ENCODE measurements at regions not wholly inside any gene's neighbourhood (a gene's known extent, or its start where the extent isn't known, plus 50 kb on each side); places are given as distances from the start of the nearest gene placed in this dataset.

GRCh38 chr13:65597839-65598818 lies 1632.0 kb downstream of the PCDH9 start (continued):
- TF ChIP-seq CREB1 (CRISPR knock-in tag; IDR thresholded peaks at IDR 0.05; ENCODE audit: low read depth) (no peak), POLR2AphosphoS5 (IDR thresholded peaks at IDR 0.05; ENCODE audit: low read depth) (no peak), JUNB (IDR thresholded peaks at IDR 0.05; ENCODE audit: unreplicated experiment) (no peak), STAT1 (IDR thresholded peaks at IDR 0.05; ENCODE audit: unreplicated experiment) (no peak), ZNF331 (CRISPR knock-in tag; IDR thresholded peaks at IDR 0.05; ENCODE audit: low read depth) (no peak), EZH2 (IDR thresholded peaks at IDR 0.05; ENCODE audit: low read depth, unreplicated experiment) (no peak), ZNF114 (CRISPR knock-in tag; IDR thresholded peaks at IDR 0.05) (no peak), EZH2phosphoT487 (IDR thresholded peaks at IDR 0.05; ENCODE audit: unreplicated experiment) (no peak), NANOG (IDR thresholded peaks at IDR 0.05; ENCODE audit: borderline replicate concordance) (no peak)
- TF ChIP-seq, protein P1, sequence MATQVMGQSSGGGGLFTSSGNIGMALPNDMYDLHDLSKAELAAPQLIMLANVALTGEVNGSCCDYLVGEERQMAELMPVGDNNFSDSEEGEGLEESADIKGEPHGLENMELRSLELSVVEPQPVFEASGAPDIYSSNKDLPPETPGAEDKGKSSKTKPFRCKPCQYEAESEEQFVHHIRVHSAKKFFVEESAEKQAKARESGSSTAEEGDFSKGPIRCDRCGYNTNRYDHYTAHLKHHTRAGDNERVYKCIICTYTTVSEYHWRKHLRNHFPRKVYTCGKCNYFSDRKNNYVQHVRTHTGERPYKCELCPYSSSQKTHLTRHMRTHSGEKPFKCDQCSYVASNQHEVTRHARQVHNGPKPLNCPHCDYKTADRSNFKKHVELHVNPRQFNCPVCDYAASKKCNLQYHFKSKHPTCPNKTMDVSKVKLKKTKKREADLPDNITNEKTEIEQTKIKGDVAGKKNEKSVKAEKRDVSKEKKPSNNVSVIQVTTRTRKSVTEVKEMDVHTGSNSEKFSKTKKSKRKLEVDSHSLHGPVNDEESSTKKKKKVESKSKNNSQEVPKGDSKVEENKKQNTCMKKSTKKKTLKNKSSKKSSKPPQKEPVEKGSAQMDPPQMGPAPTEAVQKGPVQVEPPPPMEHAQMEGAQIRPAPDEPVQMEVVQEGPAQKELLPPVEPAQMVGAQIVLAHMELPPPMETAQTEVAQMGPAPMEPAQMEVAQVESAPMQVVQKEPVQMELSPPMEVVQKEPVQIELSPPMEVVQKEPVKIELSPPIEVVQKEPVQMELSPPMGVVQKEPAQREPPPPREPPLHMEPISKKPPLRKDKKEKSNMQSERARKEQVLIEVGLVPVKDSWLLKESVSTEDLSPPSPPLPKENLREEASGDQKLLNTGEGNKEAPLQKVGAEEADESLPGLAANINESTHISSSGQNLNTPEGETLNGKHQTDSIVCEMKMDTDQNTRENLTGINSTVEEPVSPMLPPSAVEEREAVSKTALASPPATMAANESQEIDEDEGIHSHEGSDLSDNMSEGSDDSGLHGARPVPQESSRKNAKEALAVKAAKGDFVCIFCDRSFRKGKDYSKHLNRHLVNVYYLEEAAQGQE (IDR thresholded peaks at IDR 0.05; ENCODE audit: unreplicated experiment), result no peak

GRCh38 chr13:65595916-65596315 lies 1634.2 kb downstream of the PCDH9 start:
- no peaks in the 10 kb centered on the region for H3K36me3 Mint-ChIP-seq (ENCODE audit: low read depth)
- no peaks in the 10 kb centered on the region for H3K27me3 ChIP-seq (ENCODE audit: insufficient read depth)
- H3K4me2 ChIP-seq, result no peak overlapping the region
- H4K20me1 ChIP-seq (replicated peaks; ENCODE audit: insufficient read depth), result no peaks in the 10 kb centered on the region
- no peaks in the 10 kb centered on the region for H3K79me2 ChIP-seq (replicated peaks; ENCODE audit: insufficient read depth)
- no peaks in the 10 kb centered on the region for H3K4me1 Mint-ChIP-seq
- no peaks in the 10 kb centered on the region for H3K9me2 ChIP-seq (ENCODE audit: insufficient read depth)
- H3K36me3 ChIP-seq (ENCODE audit: insufficient read depth), result no peaks in the 10 kb centered on the region
- no peak overlapping the region for H3K27ac ChIP-seq (ENCODE audit: low read depth)
- H3F3A ChIP-seq (replicated peaks; ENCODE audit: low read depth), result no peaks in the 10 kb centered on the region
- no peaks in the 10 kb centered on the region for H3K27me3 Mint-ChIP-seq (ENCODE audit: insufficient read depth, low read depth, poor library complexity)
- ATAC-seq (no peak), DNase-seq (ENCODE audit: low spot score) (no peak)
- H3K9me3 Mint-ChIP-seq, result no peaks in the 10 kb centered on the region
- H3K4me3 Mint-ChIP-seq, result no peak overlapping the region
- no peak overlapping the region for H2AFZ ChIP-seq
- H3K27ac Mint-ChIP-seq, result no peak overlapping the region
- no peaks in the 10 kb centered on the region for H3K4me1 ChIP-seq (ENCODE audit: insufficient read depth)
- no peak overlapping the region for H3K4me3 ChIP-seq
- TF ChIP-seq EZH2 (IDR thresholded peaks at IDR 0.05; ENCODE audit: low read depth, unreplicated experiment) (no peak), ZNF331 (CRISPR knock-in tag; IDR thresholded peaks at IDR 0.05; ENCODE audit: low read depth) (no peak), CREB1 (CRISPR knock-in tag; IDR thresholded peaks at IDR 0.05; ENCODE audit: low read depth) (no peak), ZNF462 (CRISPR knock-in tag; IDR thresholded peaks at IDR 0.05) (no peak), STAT1 (IDR thresholded peaks at IDR 0.05; ENCODE audit: unreplicated experiment) (no peak), ZNF114 (CRISPR knock-in tag; IDR thresholded peaks at IDR 0.05) (no peak), EZH2phosphoT487 (IDR thresholded peaks at IDR 0.05; ENCODE audit: unreplicated experiment) (no peak), NANOG (IDR thresholded peaks at IDR 0.05; ENCODE audit: borderline replicate concordance) (no peak), POLR2AphosphoS5 (IDR thresholded peaks at IDR 0.05; ENCODE audit: low read depth) (no peak)
- TF ChIP-seq, protein P2, sequence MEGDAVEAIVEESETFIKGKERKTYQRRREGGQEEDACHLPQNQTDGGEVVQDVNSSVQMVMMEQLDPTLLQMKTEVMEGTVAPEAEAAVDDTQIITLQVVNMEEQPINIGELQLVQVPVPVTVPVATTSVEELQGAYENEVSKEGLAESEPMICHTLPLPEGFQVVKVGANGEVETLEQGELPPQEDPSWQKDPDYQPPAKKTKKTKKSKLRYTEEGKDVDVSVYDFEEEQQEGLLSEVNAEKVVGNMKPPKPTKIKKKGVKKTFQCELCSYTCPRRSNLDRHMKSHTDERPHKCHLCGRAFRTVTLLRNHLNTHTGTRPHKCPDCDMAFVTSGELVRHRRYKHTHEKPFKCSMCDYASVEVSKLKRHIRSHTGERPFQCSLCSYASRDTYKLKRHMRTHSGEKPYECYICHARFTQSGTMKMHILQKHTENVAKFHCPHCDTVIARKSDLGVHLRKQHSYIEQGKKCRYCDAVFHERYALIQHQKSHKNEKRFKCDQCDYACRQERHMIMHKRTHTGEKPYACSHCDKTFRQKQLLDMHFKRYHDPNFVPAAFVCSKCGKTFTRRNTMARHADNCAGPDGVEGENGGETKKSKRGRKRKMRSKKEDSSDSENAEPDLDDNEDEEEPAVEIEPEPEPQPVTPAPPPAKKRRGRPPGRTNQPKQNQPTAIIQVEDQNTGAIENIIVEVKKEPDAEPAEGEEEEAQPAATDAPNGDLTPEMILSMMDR (conservative IDR thresholded peaks at IDR 0.05; ENCODE audit: low read depth in 2 of 2), result no peak

Measured in GM23338 (cell line).